ENCODE measurements at regions not wholly inside any gene's neighbourhood (a gene's known extent, or its start where the extent isn't known, plus 50 kb on each side); places are given as distances from the start of the nearest gene placed in this dataset.

GRCh38 chr14:80446356-80446755 is 235.1 kb upstream of the DIO2 start:
- DNase-seq (ENCODE audit: low spot score) (no peak), ATAC-seq (no peak)
- ChIA-PET POLR2A (no interaction called here), CTCF (no interaction called here)
- Mint-ChIP-seq H3K4me1 (peaks cover 15% of the 10 kb centered on the region), H3K9me3 (peaks cover 46% of the 10 kb centered on the region), H3K4me3 (no peak overlapping the region), H3K27ac (no peak overlapping the region), H3K36me3 (peaks cover 27% of the 10 kb centered on the region), H3K27me3 (ENCODE audit: low read depth) (peaks cover 4% of the 10 kb centered on the region; the same call in 1 of the 2 replicates)
- TF ChIP-seq ZNF232 (CRISPR knock-in tag; IDR thresholded peaks at IDR 0.05) = no peak
- no peak for TF ChIP-seq GTF2I (CRISPR knock-in tag; conservative IDR thresholded peaks at IDR 0.05)
- TF ChIP-seq STAT6 (CRISPR knock-in tag; conservative IDR thresholded peaks at IDR 0.05; ENCODE audit: low read depth) = no peak
- TF ChIP-seq ZNF671 (CRISPR knock-in tag; IDR thresholded peaks at IDR 0.05) = no peak
- TF ChIP-seq OVOL2 (CRISPR knock-in tag; IDR thresholded peaks at IDR 0.05; ENCODE audit: borderline replicate concordance) = no peak
- no peak for TF ChIP-seq ELF4 (CRISPR knock-in tag; IDR thresholded peaks at IDR 0.05; ENCODE audit: low read depth)
- no peak for TF ChIP-seq PREB (CRISPR knock-in tag; IDR thresholded peaks at IDR 0.05; ENCODE audit: borderline replicate concordance)
- no peak for TF ChIP-seq ETV6 (CRISPR knock-in tag; IDR thresholded peaks at IDR 0.05)
- TF ChIP-seq ZNF423 (CRISPR knock-in tag; IDR thresholded peaks at IDR 0.05) = no peak
- no peak for TF ChIP-seq USF2 (CRISPR knock-in tag; IDR thresholded peaks at IDR 0.05)
- TF ChIP-seq ERG (CRISPR knock-in tag; IDR thresholded peaks at IDR 0.05) = no peak
- TF ChIP-seq ZMAT4 (CRISPR knock-in tag; IDR thresholded peaks at IDR 0.05) = no peak
- TF ChIP-seq MLX (CRISPR knock-in tag; IDR thresholded peaks at IDR 0.05) = no peak
- TF ChIP-seq RELA (CRISPR knock-in tag; IDR thresholded peaks at IDR 0.05; ENCODE audit: borderline replicate concordance) = no peak
- no peak for TF ChIP-seq HMGXB4 (CRISPR knock-in tag; IDR thresholded peaks at IDR 0.05)
- TF ChIP-seq HMGA2 (CRISPR knock-in tag; IDR thresholded peaks at IDR 0.05) = no peak
- no peak for TF ChIP-seq CBFB (CRISPR knock-in tag; IDR thresholded peaks at IDR 0.05; ENCODE audit: low read depth)
- no peak for TF ChIP-seq MYBL2 (CRISPR knock-in tag; IDR thresholded peaks at IDR 0.05)
- no peak for TF ChIP-seq TEAD4 (CRISPR knock-in tag; IDR thresholded peaks at IDR 0.05)
